ENCODE measurements at regions not wholly inside any gene's neighbourhood (a gene's known extent, or its start where the extent isn't known, plus 50 kb on each side); places are given as distances from the start of the nearest gene placed in this dataset.

DNA sequence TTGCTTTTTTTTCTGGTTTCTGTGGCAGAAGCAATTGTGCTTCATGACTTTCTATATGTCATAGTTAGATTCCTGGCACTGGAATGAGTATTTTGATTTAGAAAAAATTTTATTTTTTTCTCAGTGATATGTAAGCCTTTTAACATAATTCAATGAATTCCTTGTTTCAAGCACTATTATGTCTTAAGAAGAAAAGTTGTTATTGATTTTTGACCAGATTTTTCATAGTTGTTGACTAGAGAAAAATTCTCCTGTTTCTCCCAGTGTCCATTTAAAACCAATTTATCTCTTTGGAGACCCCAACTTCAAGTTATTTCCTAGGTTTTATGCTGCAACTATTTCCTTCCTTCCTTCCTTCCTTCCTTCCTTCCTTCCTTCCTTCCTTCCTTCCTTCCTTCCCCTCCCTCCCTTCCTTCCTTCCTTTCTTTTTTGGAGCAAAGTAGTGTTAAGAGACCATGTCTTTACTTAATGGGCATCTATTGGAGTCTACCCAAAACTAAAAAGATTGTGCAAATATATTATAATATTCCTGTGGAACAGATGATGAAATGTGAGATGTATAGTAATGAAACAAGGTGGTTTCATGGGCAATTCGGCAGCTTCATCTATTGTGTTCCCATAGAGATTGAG is 346.9 kb downstream of the RNF144B start:
- no peak for TF ChIP-seq CTCF (IDR thresholded peaks at IDR 0.05)
- no peak for TF ChIP-seq ZFX (IDR thresholded peaks at IDR 0.05; ENCODE audit: borderline replicate concordance)
